Smooth muscle cell (in vitro differentiated cells): ENCODE measurements at regions not wholly inside any gene's neighbourhood (a gene's known extent, or its start where the extent isn't known, plus 50 kb on each side); places are given as distances from the start of the nearest gene placed in this dataset.

Experiments
- DNase-seq: peaks from one replicate; lab custom pipeline; 2025; ENCODE audit not compliant: unreplicated experiment; lab: John Stamatoyannopoulos, UW
- H2AFZ ChIP-seq: fragments of 200-600 bp; sonication (generic); 2 replicates; pipeline ENCODE4 v1.6.0; 2016; ENCODE audit warnings: antibody characterized with exemption, low read depth, mild to moderate bottlenecking
- H3F3A ChIP-seq: fragments of 200-600 bp; sonication (generic); 2 replicates; pipeline ENCODE4 v1.6.0; 2017; ENCODE audit warnings: antibody characterized with exemption, low read depth
- H3K27ac ChIP-seq: fragments of 200-600 bp; sonication (generic); 2 replicates; pipeline ENCODE4 v1.5.1; 2016; ENCODE audit warnings: low read depth, mild to moderate bottlenecking
- H3K27me3 ChIP-seq: fragments of 200-600 bp; sonication (generic); 2 replicates; pipeline ENCODE4 v1.6.1; 2016; ENCODE audit warnings: low read depth, mild to moderate bottlenecking
- H3K36me3 ChIP-seq: fragments of 200-600 bp; sonication (generic); 2 replicates; pipeline ENCODE4 v1.5.1; 2016; ENCODE audit warnings: low read depth
- H3K4me1 ChIP-seq: fragments of 200-600 bp; sonication (generic); 2 replicates; pipeline ENCODE4 v1.5.1; 2016; ENCODE audit warnings: low read depth
- H3K4me2 ChIP-seq: fragments of 200-600 bp; sonication (generic); 2 replicates; pipeline ENCODE4 v1.6.0; 2016; ENCODE audit warnings: mild to moderate bottlenecking
- H3K4me3 ChIP-seq: fragments of 200-600 bp; sonication (generic); 2 replicates; pipeline ENCODE4 v1.5.1; 2016; ENCODE audit warnings: mild to moderate bottlenecking
- H3K79me2 ChIP-seq: fragments of 200-600 bp; sonication (generic); 2 replicates; pipeline ENCODE4 v1.6.0; 2016; ENCODE audit warnings: low read depth, mild to moderate bottlenecking
- H3K9ac ChIP-seq: fragments of 200-600 bp; sonication (generic); 2 replicates; pipeline ENCODE4 v1.6.0; 2016; ENCODE audit warnings: low read depth
- H3K9me3 ChIP-seq: fragments of 200-600 bp; sonication (generic); replicated peaks from 2 replicates; pipeline ENCODE4 v1.5.1; 2016; ENCODE audit warnings: low read depth
- H4K20me1 ChIP-seq: fragments of 200-600 bp; sonication (generic); 2 replicates; pipeline ENCODE4 v1.6.0; 2016; ENCODE audit warnings: low read depth
- CTCF ChIP-seq: fragments of 200-600 bp; sonication (generic); IDR thresholded peaks from 2 replicates; pipeline ENCODE4 v1.5.1; 2017; ENCODE audit warnings: borderline replicate concordance, mild to moderate bottlenecking, antibody characterized with exemption; ENCODE audit not compliant: insufficient read depth, poor library complexity, severe bottlenecking
- WGBS: methylation state at CpG from one replicate; pipeline ENCODE4 v1.1.7; 2016; ENCODE audit warnings: low lambda C conversion rate; 5-methylcytosine and 5-hydroxymethylcytosine counted together

GRCh38 chr20:51100617-51101016 lies 77.7 kb upstream of the KCNG1 start:
- Histone ChIP-seq H3K9ac (no peak overlapping the region), H3F3A (no peaks in the 10 kb centered on the region), H3K27ac (no peak overlapping the region), H3K4me3 (no peak overlapping the region), H3K27me3 (peaks cover under 1% of the 10 kb centered on the region), H3K4me1 (peaks cover under 1% of the 10 kb centered on the region), H3K4me2 (no peak overlapping the region), H3K79me2 (no peaks in the 10 kb centered on the region), H2AFZ (no peak overlapping the region), H3K36me3 (no peaks in the 10 kb centered on the region), H4K20me1 (no peaks in the 10 kb centered on the region), H3K9me3 (no peaks in the 10 kb centered on the region)
- DNase-seq: no peak
- WGBS: 65% methylated on average over 2 of the region's 2 CpGs
- TF ChIP-seq CTCF: no peak

GRCh38 chr20:51098284-51098810 lies 75.4 kb upstream of the KCNG1 start:
- H3K9me3 ChIP-seq: no peaks in the 10 kb centered on the region
- no peak for TF ChIP-seq CTCF
- no peak overlapping the region for H3K27ac ChIP-seq
- H2AFZ ChIP-seq: no peak overlapping the region
- H3K4me3 ChIP-seq: no peak overlapping the region
- no peaks in the 10 kb centered on the region for H3K79me2 ChIP-seq
- no peaks in the 10 kb centered on the region for H4K20me1 ChIP-seq
- H3K27me3 ChIP-seq: peaks cover 9% of the 10 kb centered on the region
- no peaks in the 10 kb centered on the region for H3F3A ChIP-seq
- no peaks in the 10 kb centered on the region for H3K36me3 ChIP-seq
- no peaks in the 10 kb centered on the region for H3K4me1 ChIP-seq
- DNase-seq: no peak
- no peak overlapping the region for H3K9ac ChIP-seq
- H3K4me2 ChIP-seq: no peak overlapping the region
- whole genome bisulfite sequencing: 73% methylated on average over 1 of the region's 1 CpG

- TF ChIP-seq CTCF: no peak
- no peak for DNase-seq
- H3K4me2 ChIP-seq: no peak overlapping the region
- H3F3A ChIP-seq: no peaks in the 10 kb centered on the region
- no peaks in the 10 kb centered on the region for H3K9me3 ChIP-seq
- no peak overlapping the region for H3K4me3 ChIP-seq
- no peaks in the 10 kb centered on the region for H3K79me2 ChIP-seq
- no peak overlapping the region for H3K27ac ChIP-seq
- H2AFZ ChIP-seq: no peak overlapping the region
- no peak overlapping the region for H3K9ac ChIP-seq
- no peaks in the 10 kb centered on the region for H4K20me1 ChIP-seq
- peaks cover 9% of the 10 kb centered on the region for H3K27me3 ChIP-seq
- H3K4me1 ChIP-seq: peaks cover 4% of the 10 kb centered on the region
- 90% methylated on average over 8 of the region's 8 CpGs for WGBS
- no peaks in the 10 kb centered on the region for H3K36me3 ChIP-seq
These were observed 74.6 kb upstream of the KCNG1 start for GRCh38 chr20:51097351-51098120.
